ENCODE measurements at regions not wholly inside any gene's neighbourhood (a gene's known extent, or its start where the extent isn't known, plus 50 kb on each side); places are given as distances from the start of the nearest gene placed in this dataset.

GRCh38 chr14:86527312-86527711 is 997.4 kb downstream of the FLRT2 start:
- no peaks in the 10 kb centered on the region for H3K36me3 ChIP-seq (replicated peaks)
- no peak overlapping the region for H3K4me3 ChIP-seq (ENCODE audit: low read depth, low read length)
- H3K27me3 ChIP-seq (replicated peaks) = no peaks in the 10 kb centered on the region
- in situ Hi-C loops (cut with HindIII; ENCODE audit: low pct_ligation_motif_present, low sequenced_read_pairs) = no loop called here
- no peak overlapping the region for H3K27ac ChIP-seq
- DNase-seq = no peak
- TF ChIP-seq CTCF (IDR thresholded peaks at IDR 0.05; ENCODE audit: low read depth, low read length, missing control alignments) = no peak

- TF ChIP-seq CTCF (IDR thresholded peaks at IDR 0.05; ENCODE audit: low read depth, low read length, missing control alignments) = no peak
- in situ Hi-C loops (cut with HindIII; ENCODE audit: low pct_ligation_motif_present, low sequenced_read_pairs) = no loop called here
- no peak overlapping the region for H3K27ac ChIP-seq
- no peak for DNase-seq
- H3K4me3 ChIP-seq (ENCODE audit: low read depth, low read length) = no peak overlapping the region
- no peaks in the 10 kb centered on the region for H3K27me3 ChIP-seq (replicated peaks)
- H3K36me3 ChIP-seq (replicated peaks) = no peaks in the 10 kb centered on the region
Measured at GRCh38 chr14:86525673-86526072, 995.7 kb downstream of the FLRT2 start.

GRCh38 chr14:86521843-86522242 is 991.9 kb downstream of the FLRT2 start:
- no peak overlapping the region for H3K27ac ChIP-seq
- in situ Hi-C loops (cut with HindIII; ENCODE audit: low pct_ligation_motif_present, low sequenced_read_pairs) = no loop called here
- no peaks in the 10 kb centered on the region for H3K36me3 ChIP-seq (replicated peaks)
- no peak for TF ChIP-seq CTCF (IDR thresholded peaks at IDR 0.05; ENCODE audit: low read depth, low read length, missing control alignments)
- no peak overlapping the region for H3K4me3 ChIP-seq (ENCODE audit: low read depth, low read length)
- DNase-seq = no peak
- H3K27me3 ChIP-seq (replicated peaks) = no peaks in the 10 kb centered on the region

- no peaks in the 10 kb centered on the region for H3K36me3 ChIP-seq (replicated peaks)
- no peaks in the 10 kb centered on the region for H3K27me3 ChIP-seq (replicated peaks)
- TF ChIP-seq CTCF (IDR thresholded peaks at IDR 0.05; ENCODE audit: low read depth, low read length, missing control alignments) = no peak
- in situ Hi-C loops (cut with HindIII; ENCODE audit: low pct_ligation_motif_present, low sequenced_read_pairs) = no loop called here
- H3K27ac ChIP-seq = no peak overlapping the region
- H3K4me3 ChIP-seq (ENCODE audit: low read depth, low read length) = no peak overlapping the region
- no peak for DNase-seq
Measured at GRCh38 chr14:86521031-86521730, 991.2 kb downstream of the FLRT2 start.

GRCh38 chr14:86518298-86518697 is 988.4 kb downstream of the FLRT2 start:
- in situ Hi-C loops (cut with HindIII; ENCODE audit: low pct_ligation_motif_present, low sequenced_read_pairs) = no loop called here
- DNase-seq = no peak
- no peak overlapping the region for H3K4me3 ChIP-seq (ENCODE audit: low read depth, low read length)
- TF ChIP-seq CTCF (IDR thresholded peaks at IDR 0.05; ENCODE audit: low read depth, low read length, missing control alignments) = no peak
- no peaks in the 10 kb centered on the region for H3K36me3 ChIP-seq (replicated peaks)
- no peaks in the 10 kb centered on the region for H3K27me3 ChIP-seq (replicated peaks)
- no peak overlapping the region for H3K27ac ChIP-seq

GRCh38 chr14:86515195-86515594 is 985.3 kb downstream of the FLRT2 start:
- no peak for TF ChIP-seq CTCF (IDR thresholded peaks at IDR 0.05; ENCODE audit: low read depth, low read length, missing control alignments)
- in situ Hi-C loops (cut with HindIII; ENCODE audit: low pct_ligation_motif_present, low sequenced_read_pairs) = no loop called here
- DNase-seq = no peak
- Histone ChIP-seq H3K27me3 (replicated peaks) (no peaks in the 10 kb centered on the region), H3K4me3 (ENCODE audit: low read depth, low read length) (no peak overlapping the region), H3K36me3 (replicated peaks) (no peaks in the 10 kb centered on the region), H3K27ac (no peak overlapping the region)
